SK-N-SH treated with all-trans-retinoic acid at 6 μM for 48 hours (cell line): ENCODE measurements at regions not wholly inside any gene's neighbourhood (a gene's known extent, or its start where the extent isn't known, plus 50 kb on each side); places are given as distances from the start of the nearest gene placed in this dataset.

ENCODE experiments used
- ARNTL ChIP-seq: fragments of 450-650 bp; formaldehyde crosslinking; IDR thresholded peaks from 2 replicates; pipeline ENCODE4 v1.5.0; 2020; ENCODE audit warnings: low read depth, mild to moderate bottlenecking, moderate library complexity, borderline replicate concordance
- CREB5 ChIP-seq: fragments of 250-450 bp; sonication (Bioruptor Pico); IDR thresholded peaks from 2 replicates; pipeline ENCODE4 v1.5.1; 2020; ENCODE audit warnings: low read depth, mild to moderate bottlenecking, moderate library complexity
- GLIS3 ChIP-seq: fragments of 250-450 bp; sonication (Bioruptor Pico); IDR thresholded peaks from 2 replicates; pipeline ENCODE4 v1.5.0; 2020; ENCODE audit warnings: mild to moderate bottlenecking, moderate library complexity
- RARB ChIP-seq: fragments of 250-450 bp; sonication (Bioruptor Pico); IDR thresholded peaks from 2 replicates; pipeline ENCODE4 v1.8.0; 2021; ENCODE audit warnings: mild to moderate bottlenecking, moderate library complexity
- TCF4 ChIP-seq: fragments of 250-450 bp; sonication (Bioruptor Pico); IDR thresholded peaks from 2 replicates; pipeline ENCODE4 v1.8.0; 2021; ENCODE audit warnings: mild to moderate bottlenecking, moderate library complexity, borderline replicate concordance
- ZFP3 ChIP-seq: fragments of 250-450 bp; sonication (Bioruptor Pico); IDR thresholded peaks from 2 replicates; pipeline ENCODE4 v1.5.0; 2020; ENCODE audit warnings: mild to moderate bottlenecking, moderate library complexity
- ZNF70 ChIP-seq: fragments of 450-650 bp; formaldehyde crosslinking; IDR thresholded peaks from 2 replicates; pipeline ENCODE4 v1.5.0; 2020; ENCODE audit warnings: mild to moderate bottlenecking, moderate library complexity
- TF ChIP-seq, protein P1 (sequence below): fragments of 250-450 bp; sonication (Bioruptor Pico); IDR thresholded peaks from 2 replicates; pipeline ENCODE4 v1.8.0; 2020; ENCODE audit warnings: mild to moderate bottlenecking, moderate library complexity, borderline replicate concordance

- TF ChIP-seq ARNTL (CRISPR knock-in tag) (no peak), ZNF70 (no peak), ZFP3 (no peak), GLIS3 (CRISPR knock-in tag) (no peak), RARB (CRISPR knock-in tag) (no peak), TCF4 (CRISPR knock-in tag) (no peak), CREB5 (CRISPR knock-in tag) (no peak)
- TF ChIP-seq, protein P1, sequence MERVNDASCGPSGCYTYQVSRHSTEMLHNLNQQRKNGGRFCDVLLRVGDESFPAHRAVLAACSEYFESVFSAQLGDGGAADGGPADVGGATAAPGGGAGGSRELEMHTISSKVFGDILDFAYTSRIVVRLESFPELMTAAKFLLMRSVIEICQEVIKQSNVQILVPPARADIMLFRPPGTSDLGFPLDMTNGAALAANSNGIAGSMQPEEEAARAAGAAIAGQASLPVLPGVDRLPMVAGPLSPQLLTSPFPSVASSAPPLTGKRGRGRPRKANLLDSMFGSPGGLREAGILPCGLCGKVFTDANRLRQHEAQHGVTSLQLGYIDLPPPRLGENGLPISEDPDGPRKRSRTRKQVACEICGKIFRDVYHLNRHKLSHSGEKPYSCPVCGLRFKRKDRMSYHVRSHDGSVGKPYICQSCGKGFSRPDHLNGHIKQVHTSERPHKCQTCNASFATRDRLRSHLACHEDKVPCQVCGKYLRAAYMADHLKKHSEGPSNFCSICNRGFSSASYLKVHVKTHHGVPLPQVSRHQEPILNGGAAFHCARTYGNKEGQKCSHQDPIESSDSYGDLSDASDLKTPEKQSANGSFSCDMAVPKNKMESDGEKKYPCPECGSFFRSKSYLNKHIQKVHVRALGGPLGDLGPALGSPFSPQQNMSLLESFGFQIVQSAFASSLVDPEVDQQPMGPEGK (CRISPR knock-in tag): no peak
These were observed 541.9 kb upstream of the C16orf82 start for GRCh38 chr16:26524846-26525245.
